ENCODE measurements at regions not wholly inside any gene's neighbourhood (a gene's known extent, or its start where the extent isn't known, plus 50 kb on each side); places are given as distances from the start of the nearest gene placed in this dataset.

DNA sequence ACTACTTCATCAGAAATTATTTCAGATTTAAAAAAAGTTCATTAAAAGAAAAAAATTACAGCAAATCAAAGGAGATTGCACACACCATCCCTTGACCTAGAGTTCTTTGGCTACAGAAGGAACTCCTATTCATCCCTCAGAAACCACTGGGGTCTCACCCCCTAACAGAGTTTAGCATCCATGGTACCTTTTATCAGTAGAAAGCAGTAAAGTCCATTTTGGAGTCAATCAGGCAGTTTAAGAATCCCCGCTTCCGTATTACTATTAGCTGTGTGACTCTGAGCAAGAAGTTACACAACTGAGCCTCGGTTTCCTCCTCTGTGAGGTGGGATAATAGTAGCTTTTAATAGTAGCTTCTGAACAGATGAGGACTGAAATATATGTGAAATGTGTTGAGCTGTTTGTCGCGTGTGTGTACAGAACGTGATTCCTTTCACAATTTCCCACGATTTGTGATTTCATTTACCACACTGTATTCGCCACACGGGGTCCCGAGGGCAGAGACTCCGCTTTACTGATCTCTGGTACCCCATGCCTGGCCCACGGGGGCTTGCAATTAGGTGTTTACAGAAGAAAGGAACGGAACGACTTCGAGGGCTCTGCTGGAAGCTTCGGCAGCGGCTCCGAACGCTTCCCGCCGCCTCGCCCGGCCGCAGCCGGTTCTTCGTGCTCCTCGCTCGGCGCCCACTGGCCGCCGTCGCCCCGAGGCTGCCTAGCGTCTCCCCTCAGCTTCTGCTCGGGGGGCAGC lies 72.5 kb upstream of the ZBED5 start:
- TF ChIP-seq POLR2A (IDR thresholded peaks at IDR 0.05) (no peak), POLR2AphosphoS5 (IDR thresholded peaks at IDR 0.05; ENCODE audit: insufficient read depth in 1 of 2, low read depth in 1 of 2) (no peak)
- TF ChIP-seq, protein P1, sequence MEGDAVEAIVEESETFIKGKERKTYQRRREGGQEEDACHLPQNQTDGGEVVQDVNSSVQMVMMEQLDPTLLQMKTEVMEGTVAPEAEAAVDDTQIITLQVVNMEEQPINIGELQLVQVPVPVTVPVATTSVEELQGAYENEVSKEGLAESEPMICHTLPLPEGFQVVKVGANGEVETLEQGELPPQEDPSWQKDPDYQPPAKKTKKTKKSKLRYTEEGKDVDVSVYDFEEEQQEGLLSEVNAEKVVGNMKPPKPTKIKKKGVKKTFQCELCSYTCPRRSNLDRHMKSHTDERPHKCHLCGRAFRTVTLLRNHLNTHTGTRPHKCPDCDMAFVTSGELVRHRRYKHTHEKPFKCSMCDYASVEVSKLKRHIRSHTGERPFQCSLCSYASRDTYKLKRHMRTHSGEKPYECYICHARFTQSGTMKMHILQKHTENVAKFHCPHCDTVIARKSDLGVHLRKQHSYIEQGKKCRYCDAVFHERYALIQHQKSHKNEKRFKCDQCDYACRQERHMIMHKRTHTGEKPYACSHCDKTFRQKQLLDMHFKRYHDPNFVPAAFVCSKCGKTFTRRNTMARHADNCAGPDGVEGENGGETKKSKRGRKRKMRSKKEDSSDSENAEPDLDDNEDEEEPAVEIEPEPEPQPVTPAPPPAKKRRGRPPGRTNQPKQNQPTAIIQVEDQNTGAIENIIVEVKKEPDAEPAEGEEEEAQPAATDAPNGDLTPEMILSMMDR (IDR thresholded peaks at IDR 0.05): no peak

Measured in vagina (tissue), 2 donors.